Left ventricle myocardium superior (tissue), 1 donor: ENCODE measurements at regions not wholly inside any gene's neighbourhood (a gene's known extent, or its start where the extent isn't known, plus 50 kb on each side); places are given as distances from the start of the nearest gene placed in this dataset.
"Not testable (repeated sequence)": the region's sequence is repeated elsewhere in the genome, so short reads cannot be mapped to it uniquely, and the experiment has no call there.

ENCODE experiments used
- ATAC-seq: fragments of 200-7000 bp; cut with Tn5 transposase; one replicate; pipeline ENCODE4 v1.9.1; 2020; ENCODE audit warnings: mild to moderate bottlenecking, moderate library complexity
- DNase-seq: peaks from one replicate; pipeline ENCODE4 v3.0.0-alpha.2; 2020
- intact Hi-C: fragments of 100-400 bp; cut with micrococcal nuclease; formaldehyde crosslinking; loops from one replicate; pipeline ENCODE4 v1.11.0; 2022
- donor health status: DM: no; HTN: yes; CAD: no; lungs with severe emphysema.

DNA sequence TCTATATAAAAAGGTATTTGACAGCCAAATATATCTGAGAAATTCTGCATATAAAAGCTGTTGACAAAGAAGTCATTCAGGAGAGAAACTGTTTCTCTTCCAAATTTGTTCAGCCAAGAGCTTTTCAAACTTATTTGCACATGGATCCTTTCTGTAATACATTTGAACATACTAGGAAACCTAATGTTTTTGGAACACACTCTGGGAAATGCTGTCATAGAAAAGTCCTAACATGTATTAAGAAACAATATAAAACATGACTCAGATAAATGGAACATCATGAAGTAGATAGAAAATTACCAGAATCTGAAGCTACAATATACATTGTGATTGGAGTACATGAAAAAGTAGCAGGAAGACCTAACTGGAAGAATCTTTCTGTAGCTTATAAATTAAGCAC is 781.5 kb upstream of the EPHA5 start:
- intact Hi-C loops, result no loop called here
- no peak for ATAC-seq
- DNase-seq, result no peak

DNA sequence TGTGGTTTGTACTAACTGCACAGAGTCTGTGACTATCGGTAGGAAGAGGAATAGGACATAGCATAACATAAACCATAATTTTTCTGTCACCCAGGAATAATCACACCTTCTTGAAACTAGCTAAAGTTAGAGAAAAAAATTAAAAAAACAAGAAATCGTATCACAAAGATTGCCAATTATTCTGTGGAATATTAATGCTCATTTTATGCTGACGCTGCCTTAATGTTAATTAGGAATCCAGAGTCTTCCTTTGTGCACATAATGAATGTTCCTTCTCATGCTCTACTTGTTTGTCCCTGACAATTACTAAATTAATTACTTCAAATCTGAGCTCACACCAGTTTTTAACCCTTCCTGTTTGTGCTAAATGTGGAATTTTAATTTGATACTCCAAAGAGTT is 772.7 kb upstream of the EPHA5 start:
- ATAC-seq, result no peak
- no peak for DNase-seq
- intact Hi-C loops, result no loop called here

DNA sequence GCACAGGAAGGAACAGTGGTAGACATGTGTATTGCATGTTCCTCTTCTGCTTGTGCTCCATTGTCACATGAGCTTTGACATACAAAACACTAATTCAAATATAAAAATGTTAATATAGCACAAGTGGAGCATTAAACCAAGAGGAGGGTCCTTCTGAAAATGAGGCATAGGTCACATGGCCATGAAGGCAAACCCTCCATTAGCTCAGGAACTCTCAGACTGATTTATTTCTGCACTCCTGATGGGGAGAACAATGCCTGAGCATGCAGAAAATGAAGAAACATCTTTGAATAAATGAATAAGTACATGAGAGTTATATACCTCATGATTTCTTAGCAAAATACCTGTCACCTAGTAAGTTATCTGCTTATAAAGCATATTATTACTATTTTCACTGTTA is 769.2 kb upstream of the EPHA5 start:
- ATAC-seq (no peak), DNase-seq (no peak)
- intact Hi-C loops, result no loop called here

DNA sequence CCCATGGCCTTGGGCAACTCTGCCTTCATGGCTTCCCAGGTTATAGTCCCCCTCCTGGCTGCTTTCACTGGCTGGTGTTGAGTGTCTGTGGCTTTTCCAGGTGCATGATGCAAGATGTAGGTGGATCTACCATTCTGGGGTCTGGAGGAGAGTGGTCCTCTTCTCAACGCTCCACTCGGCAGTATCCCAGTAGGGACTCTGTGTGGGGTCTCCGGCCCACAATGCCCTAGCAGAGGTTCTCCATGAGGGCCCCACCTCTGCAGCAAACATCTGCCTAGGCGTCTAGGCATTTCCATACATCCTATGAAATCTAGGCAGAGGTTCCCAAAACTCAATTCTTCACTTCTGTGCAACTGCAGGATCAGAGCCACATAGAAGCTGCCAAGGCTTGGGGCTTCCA is 763.4 kb upstream of the EPHA5 start:
- DNase-seq (no peak), ATAC-seq (no peak)
- intact Hi-C loops, result no loop called here

DNA sequence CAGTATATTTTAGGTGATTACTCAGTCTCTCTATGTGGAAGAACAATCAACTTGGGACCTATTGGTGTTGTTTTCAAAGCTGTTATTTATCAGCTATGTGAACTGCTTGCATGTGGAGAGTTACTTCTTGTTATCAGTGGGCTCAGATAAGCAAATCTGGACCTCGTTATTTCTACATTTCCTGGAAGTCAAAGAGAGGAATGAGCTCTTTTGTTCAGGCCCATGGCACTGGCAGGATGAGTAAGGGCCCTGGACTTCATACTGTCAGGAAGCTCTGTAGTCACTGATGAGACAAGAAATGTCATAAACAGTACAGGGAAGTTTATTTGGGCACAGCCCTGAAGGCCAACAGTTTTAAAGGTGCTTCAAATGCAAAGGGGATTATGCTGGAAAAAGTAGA is 760.6 kb upstream of the EPHA5 start:
- no peak for DNase-seq
- no peak for ATAC-seq
- intact Hi-C loops, result no loop called here

DNA sequence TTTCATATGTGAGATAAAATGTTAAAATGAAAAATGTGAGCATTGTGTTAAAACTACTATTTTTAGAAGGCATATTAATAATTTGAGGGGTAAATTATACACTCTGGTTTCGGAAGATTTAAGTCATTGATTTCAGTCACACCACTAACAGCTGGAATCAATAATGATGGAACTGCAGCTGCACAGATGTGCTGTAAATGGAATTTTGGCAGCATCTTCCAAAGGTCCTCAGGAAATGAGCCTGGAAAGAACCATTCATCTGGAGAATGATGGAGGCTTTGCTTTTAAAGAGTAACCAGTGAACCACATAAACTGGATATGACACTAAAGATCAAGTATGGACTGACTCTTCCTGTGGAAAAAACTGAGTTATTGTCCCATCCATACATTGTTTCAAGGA is 759.0 kb upstream of the EPHA5 start:
- intact Hi-C loops, result no loop called here
- DNase-seq, result no peak
- ATAC-seq, result no peak

DNA sequence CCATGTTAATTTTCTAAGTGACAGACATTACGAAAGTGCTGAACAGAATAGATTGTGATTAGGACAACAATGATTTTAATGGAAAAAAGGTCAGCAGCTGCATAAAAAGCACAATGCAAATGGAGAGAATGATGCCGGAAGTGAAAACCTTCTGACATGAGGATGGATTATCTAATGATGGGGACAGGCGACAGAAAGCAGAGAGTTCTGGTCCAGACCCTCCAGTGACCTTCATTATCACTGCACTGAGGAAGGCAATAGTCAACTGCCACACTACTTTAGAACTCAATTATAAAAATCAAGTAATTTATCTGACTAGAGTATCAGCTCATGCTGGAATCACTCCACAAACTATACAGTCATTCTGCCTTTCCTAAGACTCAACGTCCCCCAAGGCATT is 746.1 kb upstream of the EPHA5 start:
- no peak for DNase-seq
- ATAC-seq, result no peak
- intact Hi-C loops, result no loop called here

DNA sequence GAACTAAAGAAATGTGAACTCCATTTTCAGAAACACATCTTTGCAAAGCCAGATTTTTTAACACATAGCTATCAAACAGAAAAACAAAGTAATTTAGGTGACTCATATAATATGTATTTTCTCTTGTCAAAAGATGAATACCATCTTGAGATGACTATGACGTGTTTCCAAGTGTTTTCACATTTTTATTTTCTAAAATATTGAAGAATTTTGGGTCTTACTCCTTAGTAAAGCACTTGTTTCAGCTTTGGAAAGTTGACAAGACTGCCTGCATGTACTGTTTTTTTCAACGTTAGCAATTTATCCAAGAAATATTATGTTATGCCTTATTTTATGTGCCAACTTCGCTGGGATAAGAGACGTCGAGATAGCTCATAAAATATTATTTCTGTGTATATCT is 733.9 kb upstream of the EPHA5 start:
- no peak for DNase-seq
- intact Hi-C loops, result no loop called here
- ATAC-seq, result no peak

DNA sequence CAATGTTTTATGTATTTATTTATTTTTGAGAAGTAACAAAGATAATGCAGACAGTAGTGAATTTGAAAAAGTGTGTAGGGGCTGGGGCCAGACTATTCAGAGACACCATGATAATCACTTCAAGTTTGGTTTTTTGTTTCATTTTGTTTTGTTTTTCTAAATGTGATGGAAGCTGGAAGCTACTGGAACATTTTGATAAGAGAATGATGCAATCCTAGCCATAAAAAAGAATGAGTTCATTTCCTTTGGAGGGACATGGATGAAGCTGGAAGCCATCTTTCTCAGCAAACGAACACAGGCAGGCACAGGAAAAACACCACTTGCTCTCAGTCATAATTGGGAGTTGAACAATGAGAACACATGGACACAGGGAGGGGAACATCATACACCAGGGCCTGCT is 706.6 kb upstream of the EPHA5 start:
- intact Hi-C loops, result no loop called here

DNA sequence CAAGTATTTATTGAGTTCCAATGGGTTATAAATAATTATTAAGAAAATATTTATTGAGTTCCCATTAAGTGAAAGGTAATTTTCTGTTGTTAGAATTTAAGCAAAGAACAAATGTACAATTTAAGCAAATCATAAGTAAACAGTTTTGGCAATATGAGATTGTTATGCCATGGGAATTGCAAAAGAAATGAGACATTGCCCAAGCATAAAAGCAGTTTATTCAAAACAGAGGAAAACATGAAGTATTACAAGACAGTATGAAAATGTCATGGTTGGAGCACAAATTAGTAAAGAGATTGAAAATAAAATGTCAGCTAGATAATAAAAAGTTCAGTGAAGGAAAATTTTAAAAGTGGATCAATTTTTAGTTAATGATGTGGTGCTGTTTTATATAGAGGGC is 706.1 kb upstream of the EPHA5 start:
- intact Hi-C loops, result no loop called here
- DNase-seq (no peak), ATAC-seq (no peak)

More for the DNA sequence above, 706.6 kb upstream of the EPHA5 start:
- ATAC-seq (no peak), DNase-seq (no peak)

DNA sequence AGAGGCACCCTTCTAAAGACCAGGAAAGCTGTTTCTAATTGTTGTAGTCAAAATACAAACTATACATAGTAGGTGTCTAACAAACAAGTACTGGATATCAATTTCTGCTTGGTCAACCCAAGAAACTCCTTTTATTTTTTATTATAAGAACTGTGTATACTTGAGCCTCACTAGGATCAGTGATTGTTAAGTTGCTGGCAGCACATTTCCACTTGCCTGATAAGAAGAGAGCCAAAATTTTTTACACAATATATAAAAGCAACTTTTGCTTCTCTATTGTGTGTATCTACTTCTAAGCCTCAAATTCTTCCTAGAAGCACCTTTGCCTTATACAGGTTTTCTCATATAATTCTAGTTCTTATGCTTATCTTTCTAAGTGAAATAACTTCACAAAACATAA is 703.0 kb upstream of the EPHA5 start:
- intact Hi-C loops, result no loop called here
- no peak for DNase-seq
- no peak for ATAC-seq

DNA sequence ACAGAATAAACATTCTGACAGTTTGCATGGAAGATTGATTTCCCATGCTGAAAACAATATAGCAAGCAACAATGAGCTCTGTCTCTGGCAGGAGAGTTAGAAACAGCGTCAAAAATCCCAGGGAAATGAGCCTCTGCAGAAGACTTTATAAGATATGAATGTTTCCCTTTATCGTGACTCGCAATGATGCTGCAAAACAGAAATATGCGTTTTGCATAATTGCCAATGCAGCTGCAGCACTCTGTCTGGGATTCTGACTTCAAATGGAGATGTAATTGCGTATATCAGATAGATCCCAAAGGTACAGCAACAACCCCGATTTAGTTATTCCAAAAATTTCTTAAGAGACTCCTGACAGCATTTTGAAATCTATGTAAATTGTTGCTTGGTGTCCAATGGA is 702.4 kb upstream of the EPHA5 start:
- intact Hi-C loops, result no loop called here
- no peak for DNase-seq
- no peak for ATAC-seq

DNA sequence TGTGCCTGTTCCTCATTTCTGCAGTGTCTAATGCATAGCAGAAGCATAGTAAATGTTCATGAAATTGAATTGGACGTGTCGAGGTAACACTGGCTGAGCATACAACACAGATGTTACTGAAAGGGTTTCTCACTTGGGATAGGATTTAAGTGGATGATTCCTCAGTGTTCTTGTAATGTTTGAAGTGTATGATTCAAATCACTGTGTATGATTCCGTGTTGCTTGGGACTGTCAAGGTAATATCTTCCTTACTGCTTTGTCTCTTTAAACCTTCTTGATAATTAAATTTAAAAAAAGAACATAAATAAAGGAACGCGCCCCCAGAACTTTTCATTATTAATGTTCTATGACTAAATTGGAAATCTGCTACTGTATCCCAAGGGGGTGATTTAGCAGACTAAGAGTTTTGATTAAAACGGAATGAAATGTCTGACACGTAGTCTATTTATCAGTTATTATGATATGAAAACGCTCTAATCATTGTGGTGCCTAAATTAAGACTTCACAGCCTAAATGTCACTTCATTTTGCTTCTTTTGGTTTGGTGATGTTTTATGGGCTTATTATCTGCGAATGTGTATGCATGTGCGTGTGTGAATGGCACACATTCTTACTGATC is 696.9 kb upstream of the EPHA5 start:
- ATAC-seq, result no peak

DNA sequence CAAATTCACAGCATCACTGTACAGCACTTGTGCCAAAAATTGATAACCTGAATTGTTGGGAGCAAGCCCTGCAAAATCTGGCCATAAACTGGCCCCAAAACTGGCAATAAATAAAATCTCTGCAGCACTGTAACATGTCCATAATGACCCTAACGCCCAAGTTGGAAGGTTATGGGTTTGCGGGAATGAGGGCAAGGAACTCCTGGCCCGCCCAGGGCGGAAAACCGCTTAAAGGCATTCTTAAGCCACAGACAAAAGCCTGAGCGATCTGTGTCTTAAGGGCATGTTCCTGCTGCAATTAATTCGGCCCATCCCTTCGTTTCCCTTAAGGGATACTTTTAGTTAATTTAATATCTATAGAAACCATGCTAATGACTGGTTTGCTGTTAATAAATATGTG is 690.1 kb upstream of the EPHA5 start:
- DNase-seq, ATAC-seq, intact Hi-C loops: not testable (repeated sequence)

More for the DNA sequence above, 696.9 kb upstream of the EPHA5 start:
- intact Hi-C loops, result no loop called here
- DNase-seq, result no peak

DNA sequence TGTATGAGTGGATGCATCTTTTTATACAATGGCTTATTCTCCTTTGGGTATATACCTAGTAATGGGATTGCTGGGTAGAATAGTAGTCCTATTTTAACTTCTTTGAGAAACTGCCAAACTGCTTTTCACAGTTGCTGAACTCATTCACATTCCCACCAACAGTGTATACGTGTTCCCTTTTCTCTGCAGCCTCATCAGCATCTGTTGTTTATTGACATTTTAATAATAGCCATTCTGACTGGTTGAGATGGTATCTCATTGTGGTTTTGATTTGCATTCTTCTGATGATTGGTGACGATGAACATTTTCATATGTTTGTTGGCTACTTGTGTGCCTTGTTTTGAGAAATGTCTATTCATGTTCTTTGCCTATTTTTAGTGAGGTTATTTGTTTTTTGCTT is 687.0 kb upstream of the EPHA5 start:
- intact Hi-C loops, result no loop called here
- DNase-seq (no peak), ATAC-seq (no peak)

DNA sequence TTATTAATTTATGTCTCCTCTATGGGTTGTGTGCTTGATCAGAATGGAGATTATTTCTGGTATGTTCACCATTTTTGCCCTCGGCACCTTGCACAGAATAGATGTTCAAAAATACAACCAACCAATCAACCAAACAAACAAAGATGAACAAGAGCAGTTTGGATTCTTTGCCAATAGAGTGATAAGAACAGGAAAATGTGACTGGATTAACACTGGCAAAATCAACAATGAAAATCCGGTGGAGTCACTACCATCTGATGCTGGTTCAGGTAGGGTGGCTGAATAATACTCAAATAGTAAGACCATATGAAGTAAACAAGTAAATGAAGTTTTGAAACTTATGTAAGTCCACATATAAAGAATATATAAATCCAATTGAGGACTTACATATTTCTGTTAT is 685.0 kb upstream of the EPHA5 start:
- intact Hi-C loops, result no loop called here
- ATAC-seq (no peak), DNase-seq (no peak)

DNA sequence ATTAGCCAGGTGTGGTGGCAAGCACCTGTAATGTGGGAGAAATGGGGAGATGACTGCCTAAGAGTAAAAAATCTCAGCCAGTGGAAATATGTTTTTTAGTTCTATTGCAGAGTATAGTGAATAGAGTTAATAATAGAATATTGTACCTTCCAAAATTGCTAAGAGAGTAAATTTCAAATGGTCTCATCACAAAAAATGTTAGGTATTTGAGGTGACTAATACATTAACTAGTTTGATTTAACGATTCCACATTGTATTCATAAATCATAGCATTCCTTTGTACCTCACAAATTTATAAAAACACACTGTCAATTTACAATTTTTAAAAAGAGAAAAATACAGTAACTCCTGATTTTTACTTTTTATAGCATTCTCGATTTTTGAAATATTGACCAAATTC is 681.5 kb upstream of the EPHA5 start:
- DNase-seq (no peak), ATAC-seq (no peak)
- intact Hi-C loops, result no loop called here

DNA sequence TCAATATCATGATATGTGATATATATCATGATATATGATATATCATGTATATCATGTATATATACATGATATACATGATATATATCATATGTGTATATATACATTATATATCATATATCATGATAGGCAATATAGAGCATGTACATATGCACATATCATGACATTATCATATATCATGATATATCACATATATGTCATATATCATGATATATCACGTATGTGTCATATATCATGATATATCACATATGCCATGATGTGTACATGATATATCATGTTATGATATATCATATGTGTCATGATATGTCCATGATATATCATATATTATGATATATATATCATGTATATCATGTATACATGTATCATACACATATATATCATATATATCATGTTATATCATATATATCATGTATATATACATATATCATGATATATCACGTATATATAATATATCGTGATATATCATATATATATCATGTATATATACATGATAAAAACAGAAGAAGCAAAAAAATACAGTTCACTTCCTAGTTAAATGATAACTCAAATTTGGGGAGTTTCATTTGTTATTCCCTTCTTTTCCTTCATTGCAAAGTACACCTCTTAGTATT is 670.1 kb upstream of the EPHA5 start:
- ATAC-seq (no peak), DNase-seq (no peak)
- intact Hi-C loops, result no loop called here

DNA sequence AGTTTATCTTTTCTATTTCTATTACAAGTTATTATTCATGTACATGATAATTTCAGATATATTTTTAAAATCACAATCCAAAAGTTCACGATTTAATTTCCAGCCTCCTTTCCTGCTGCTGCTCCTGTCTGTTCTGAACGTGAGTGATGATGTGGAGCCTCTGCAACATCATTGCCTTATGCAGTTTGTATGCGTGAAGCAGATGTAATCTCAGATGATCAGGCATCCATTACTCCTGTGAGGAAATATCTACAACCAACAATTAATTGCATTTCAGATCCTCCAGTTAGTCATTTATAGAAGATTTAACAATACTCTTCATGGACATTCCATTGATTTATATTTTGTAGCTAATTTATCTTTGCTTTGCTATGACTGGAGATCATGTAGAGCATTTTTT is 668.7 kb upstream of the EPHA5 start:
- intact Hi-C loops, result no loop called here
- DNase-seq (no peak), ATAC-seq (no peak)

DNA sequence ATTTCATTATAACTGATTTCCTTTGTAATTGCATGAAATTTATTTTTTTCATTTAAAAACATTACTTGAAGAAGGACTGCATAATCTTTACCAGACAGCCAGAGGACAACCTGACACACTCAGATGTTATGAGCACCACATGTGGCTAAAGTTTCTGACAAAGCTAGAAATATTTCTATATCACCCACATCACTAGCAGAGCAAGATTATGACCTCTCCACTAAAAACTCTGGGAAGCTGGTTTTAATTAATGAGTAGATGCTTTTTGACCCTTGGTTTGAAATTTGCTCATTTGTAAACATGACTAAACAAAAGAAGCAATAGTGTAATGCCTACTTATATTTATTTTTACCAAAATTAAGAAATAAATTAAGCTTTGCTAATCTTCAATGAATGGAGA is 661.5 kb upstream of the EPHA5 start:
- ATAC-seq, result no peak
- DNase-seq, result no peak
- intact Hi-C loops, result no loop called here

DNA sequence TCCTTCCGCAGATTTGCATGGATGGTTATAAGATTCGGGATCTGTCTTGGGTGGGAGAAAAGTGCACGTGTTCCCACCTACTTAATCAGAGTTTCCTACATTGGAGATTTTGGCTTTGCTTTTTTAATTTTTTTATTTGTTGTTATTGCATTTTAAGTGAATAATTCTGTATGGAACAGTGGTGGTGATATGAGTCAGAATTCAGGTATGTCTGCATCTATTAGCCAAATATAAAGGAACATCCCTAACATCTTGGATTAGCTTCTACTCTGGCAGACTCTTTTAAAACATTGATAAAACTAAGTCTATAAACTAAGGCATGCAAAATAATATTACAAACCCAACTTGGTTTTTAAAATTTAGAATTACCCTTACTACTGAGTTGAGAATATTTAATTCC is 659.8 kb upstream of the EPHA5 start:
- intact Hi-C loops, result no loop called here
- no peak for ATAC-seq
- no peak for DNase-seq
